GM04503 (cell line): ENCODE measurements at regions not wholly inside any gene's neighbourhood (a gene's known extent, or its start where the extent isn't known, plus 50 kb on each side); places are given as distances from the start of the nearest gene placed in this dataset.
"Not testable (repeated sequence)": the region's sequence is repeated elsewhere in the genome, so short reads cannot be mapped to it uniquely, and the experiment has no call there.

Experiments used
- DNase-seq: peaks from one replicate; pipeline ENCODE4 v3.0.0-alpha.2; 2012; ENCODE audit warnings: low read depth

DNA sequence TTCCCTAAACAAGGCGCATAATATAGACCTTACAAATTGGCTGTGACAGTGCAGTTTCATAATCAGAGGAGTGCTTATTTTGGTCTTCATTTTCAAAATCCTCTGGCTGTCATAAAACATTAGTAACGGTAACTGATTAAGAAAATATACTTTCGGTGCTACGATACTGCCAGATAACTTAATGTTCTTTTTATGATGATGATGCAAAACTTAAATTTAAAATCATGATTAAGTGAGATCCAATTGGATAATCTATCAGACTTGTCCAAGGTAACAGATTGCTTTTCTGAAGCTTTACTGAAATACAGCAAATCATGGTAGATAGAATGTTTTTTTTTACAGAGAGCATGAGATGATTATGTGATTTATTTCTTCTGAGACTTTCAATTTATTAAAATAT is 364.2 kb upstream of the CNTN3 start:
- no peak for DNase-seq

DNA sequence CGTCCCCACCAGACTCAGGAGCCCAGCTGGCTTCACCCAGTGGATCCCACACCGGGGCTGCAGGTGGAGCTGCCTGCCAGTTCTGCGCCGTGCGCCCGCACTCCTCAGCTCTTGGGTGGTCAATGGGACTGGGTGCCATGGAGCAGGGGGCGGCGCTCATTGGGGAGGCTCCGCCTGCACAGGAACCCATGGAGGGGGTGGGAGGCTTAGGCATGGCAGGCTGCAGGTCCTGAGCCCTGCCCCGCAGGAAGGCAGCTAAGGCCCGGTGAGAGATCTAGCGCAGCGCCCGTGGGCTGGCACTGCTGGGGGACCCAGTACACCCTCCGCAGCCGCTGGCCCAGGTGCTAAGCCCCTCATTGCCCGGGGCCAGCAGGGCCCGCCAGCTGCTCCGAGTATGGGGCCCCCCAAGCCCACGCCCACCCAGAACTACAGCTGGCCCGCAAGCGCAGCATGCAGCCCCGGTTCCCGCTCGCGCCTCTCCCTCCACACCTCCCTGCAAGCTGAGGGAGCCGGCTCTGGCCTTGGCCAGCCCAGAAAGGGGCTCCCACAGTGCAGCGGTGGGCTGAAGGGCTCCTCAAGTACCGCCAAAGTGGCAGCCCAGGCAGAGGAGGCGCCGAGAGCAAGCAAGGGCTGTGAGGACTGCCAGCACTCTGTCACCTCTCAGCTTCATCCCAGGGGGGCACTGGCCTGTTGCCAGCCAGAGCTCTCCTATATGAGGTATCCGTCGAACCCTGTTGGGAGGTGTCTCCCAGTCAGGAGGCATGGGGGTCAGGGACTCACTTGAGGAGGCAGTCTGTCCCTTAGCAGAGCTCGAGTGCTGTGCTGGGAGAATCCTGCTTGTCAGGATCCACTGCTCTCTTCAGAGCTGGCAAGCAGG is 370.8 kb upstream of the CNTN3 start:
- not testable (repeated sequence) for DNase-seq

- no peak for DNase-seq
Observed at GRCh38 chr3:74988095-74988494, 373.6 kb upstream of the CNTN3 start.

DNA sequence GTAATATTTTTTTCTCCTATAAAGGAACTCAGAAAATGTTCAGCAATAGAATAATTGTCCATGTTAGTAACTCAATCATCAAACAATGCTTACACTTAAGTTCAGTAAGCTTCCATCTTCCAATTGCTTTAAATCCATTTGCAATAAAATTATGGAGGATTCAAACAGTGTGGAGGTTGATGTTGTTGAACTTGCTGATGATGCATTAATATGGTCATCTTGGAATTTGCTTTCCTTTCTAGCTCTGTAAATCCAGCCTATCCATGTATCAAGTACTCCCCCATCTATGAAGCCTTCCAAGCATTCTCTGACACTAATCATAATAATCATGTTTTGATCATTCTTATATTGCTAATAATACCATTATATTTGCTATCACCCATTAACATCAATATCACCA is 378.4 kb upstream of the CNTN3 start:
- no peak for DNase-seq

DNA sequence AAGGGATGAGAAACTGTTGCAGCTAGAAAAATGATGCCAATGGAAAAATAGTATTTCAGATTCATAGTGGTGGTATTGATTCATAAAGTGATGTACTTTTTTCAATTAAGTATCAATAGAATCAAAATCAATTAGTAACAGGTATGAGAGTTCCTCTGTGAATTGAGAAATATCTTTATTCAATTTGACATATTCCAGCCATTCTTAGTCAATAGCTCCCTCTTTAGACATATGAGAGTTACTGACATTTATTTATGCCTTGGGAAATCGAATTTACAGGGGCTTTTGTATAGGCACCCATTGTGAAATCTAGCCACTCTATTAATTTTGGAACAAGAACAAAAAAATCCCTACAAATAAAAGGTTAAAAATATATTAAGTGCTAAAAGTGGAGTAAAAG is 386.9 kb upstream of the CNTN3 start:
- DNase-seq: no peak

- DNase-seq: no peak
Observed at GRCh38 chr3:75012791-75013331, 398.4 kb upstream of the CNTN3 start.

DNA sequence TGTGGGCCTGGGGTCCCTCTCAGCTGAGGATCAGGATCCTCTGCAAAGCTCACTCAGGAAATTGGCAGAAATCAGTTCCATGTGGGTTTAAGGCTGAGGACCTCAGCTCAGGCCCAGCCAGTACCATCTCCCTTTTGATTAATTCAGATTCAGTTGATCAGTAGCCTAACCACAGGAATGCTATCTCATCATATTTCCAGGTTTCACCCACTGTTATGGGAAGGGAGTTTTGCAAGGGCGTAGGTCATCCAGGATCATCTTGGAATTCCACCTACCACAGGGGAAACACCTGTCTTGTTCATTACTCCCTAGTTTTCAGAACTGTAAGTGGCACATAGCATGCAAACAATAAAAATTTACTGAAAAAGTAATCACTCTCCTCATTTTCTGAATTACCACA is 399.5 kb upstream of the CNTN3 start:
- no peak for DNase-seq

DNA sequence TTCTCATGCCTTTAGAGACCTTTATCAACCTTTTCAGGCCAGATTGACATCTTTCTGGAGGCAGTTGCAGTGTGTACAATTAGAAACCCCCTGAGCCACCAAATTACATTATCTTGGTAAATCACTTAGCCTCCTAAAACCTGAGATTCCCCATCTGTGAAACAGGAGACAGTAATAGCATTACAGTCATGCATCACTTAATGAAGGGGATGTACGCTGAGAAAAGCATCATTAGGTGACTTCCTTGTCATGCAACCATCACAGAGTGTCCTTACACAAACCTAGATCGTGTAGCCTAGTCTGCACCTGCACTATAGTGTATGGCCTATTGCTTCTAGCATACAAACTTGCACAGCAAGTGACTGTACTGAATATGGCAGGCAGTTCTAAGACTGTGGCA is 400.8 kb upstream of the CNTN3 start:
- no peak for DNase-seq

- DNase-seq: no peak
Observed at GRCh38 chr3:75035146-75035545, 420.7 kb upstream of the CNTN3 start.

- DNase-seq: no peak
Observed at GRCh38 chr3:75042941-75043340, 428.5 kb upstream of the CNTN3 start.

DNA sequence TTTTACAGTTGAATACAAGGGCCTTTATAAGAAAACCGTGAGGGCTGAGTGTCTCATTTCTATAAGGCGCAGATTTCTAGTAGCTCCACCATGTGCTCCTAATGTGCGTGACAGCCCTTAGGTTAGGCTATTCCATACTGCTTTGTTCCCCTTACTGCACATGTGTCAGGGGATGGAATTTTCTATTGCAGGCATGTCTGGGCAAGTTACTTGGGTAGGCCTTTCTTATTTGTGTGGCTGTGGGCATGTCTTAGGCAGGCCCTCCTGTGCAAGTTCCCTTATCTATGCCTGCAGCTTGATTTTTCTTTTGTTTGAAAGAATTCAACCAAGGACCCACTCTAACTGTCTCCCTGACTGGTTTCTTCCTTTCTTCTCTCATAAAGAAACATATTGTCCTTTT is 434.2 kb upstream of the CNTN3 start:
- DNase-seq: no peak

DNA sequence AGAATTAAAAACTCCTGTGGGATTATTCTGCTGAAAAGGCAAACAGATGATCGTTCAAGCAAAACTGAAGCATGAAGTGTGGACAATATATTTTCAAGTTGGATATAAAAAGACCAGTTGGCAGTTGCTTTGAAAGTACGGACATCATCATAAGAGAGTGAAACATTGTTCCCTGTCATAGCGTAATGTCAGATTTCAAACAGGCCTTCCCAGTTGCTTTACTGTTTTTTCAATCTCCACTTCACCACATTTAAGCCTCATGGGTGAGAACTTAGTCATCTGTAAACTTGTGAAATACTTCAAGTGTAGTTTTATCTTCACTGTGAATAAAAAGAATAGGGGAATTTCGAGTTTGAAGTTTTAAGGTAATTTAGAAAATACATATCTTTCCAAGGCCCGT is 435.1 kb upstream of the CNTN3 start:
- DNase-seq: no peak

DNA sequence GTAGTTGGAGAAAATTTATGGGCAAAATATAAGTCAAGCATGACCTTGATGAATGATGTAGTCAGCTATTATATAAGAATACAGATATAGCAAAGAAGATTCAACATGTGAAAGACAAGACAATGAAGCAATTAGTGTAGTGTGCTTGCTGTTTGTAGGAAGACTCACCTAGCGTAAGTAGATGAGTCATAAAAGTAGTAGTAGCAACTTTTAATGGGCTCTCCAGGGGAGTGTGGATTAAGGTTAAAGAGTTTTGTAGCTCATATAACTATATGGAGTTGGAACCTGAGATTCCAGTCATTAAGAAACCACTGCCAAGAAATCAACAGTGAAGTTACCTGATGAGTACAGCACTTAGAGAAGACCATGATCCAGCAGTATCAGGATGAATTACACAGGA is 444.7 kb upstream of the CNTN3 start:
- no peak for DNase-seq

- no peak for DNase-seq
Observed at GRCh38 chr3:75061806-75062205, 447.3 kb upstream of the CNTN3 start.

DNA sequence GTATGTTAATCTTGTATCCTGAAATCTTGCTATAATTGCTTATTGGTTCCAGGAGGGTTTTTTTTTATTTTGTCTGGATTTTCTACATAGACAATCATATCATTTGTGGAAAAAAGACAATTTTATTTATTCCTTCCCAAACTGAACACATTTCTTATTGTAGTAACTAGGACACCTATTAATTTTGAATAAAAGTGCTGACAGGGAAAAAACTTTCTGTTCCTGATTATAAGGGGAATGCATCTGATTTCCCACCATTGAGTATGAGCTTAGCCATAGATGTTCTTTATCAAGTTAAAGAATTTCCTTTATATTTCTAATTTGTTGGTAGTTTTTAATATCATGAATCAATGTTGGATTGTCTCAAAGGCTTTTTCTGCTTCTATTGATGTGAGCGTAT is 460.7 kb upstream of the CNTN3 start:
- DNase-seq: no peak

- no peak for DNase-seq
Observed at GRCh38 chr3:75076481-75076880, 462.0 kb upstream of the CNTN3 start.

DNA sequence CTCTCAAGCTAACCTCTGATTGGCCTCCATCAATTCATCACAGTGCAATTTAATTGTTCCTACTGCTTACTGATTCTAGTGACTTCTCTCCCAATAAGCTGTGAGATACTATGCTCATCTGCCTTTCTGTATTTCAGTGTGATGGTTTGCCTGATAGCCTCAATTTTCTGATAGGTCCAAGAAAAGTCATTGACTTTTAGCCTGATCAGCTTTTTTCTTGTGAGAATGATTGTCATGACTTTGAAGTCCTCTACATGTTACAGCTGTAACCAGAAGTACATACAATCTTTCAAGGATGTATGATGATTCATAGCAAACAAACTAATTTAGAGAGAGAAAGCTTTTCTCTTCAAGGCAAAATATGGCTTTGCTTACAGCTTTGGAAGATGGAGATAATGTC is 463.8 kb upstream of the CNTN3 start:
- no peak for DNase-seq

GRCh38 chr3:75082845-75083244 is 468.4 kb upstream of the CNTN3 start:
- DNase-seq: no peak

DNA sequence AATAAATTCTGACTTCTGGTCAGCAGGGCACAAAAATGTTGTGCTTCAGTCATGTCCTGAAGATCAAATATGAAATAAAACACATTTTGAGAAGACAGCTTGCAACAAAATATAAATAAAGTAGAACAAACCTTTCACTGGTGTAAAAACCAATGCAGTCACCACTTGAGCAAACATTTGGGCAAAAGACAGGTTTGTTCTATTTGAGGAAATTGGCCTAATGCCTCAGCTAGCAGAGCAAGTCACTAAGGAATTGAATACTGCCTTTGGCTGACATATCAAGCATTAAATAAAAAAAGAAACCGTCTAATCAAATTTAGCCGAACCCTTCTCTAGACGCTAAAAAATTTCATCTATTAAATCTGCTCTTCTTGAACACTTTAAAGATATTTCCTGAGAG is 475.4 kb upstream of the CNTN3 start:
- DNase-seq: no peak

- no peak for DNase-seq
Observed at GRCh38 chr3:75101329-75102147, 487.1 kb upstream of the CNTN3 start.

GRCh38 chr3:75110741-75111140 is 496.3 kb upstream of the CNTN3 start:
- no peak for DNase-seq

DNA sequence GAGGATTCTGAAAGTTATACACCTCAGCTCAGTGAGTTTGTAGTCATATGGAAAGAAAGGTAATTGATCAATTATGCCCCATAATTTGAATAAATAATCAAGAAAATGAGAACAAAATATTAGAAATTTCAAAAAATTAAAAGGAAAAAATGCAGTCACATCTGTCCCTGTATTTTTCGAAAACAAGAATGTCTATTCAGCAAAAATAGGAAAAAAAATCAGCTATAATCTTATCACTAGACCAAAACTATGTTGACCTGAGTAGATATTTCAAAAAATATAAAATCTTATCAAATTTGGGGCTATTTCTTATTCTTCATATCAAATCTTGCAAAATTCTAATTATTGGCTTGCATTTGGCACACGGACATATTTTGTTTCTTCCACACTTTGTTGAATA is 501.2 kb upstream of the CNTN3 start:
- no peak for DNase-seq

GRCh38 chr3:75118779-75119178 is 504.3 kb upstream of the CNTN3 start:
- no peak for DNase-seq
